PC-3 (cell line): ENCODE measurements at regions not wholly inside any gene's neighbourhood (a gene's known extent, or its start where the extent isn't known, plus 50 kb on each side); places are given as distances from the start of the nearest gene placed in this dataset.

Experiments
- ATAC-seq: fragments of 200-7000 bp; cut with Tn5 transposase; 2 replicates; pipeline ENCODE4 v1.9.1; 2020; ENCODE audit warnings: mild to moderate bottlenecking, moderate library complexity
- BruUV-seq: library from RNA; stranded (reverse); fragments of 400-500 nt; replicated peaks from 2 replicates; lab custom pipeline; 2021; lab: Mats Ljungman, UMichigan
- CTCF ChIA-PET: fragments of 300-600 bp; sonication (Branson Sonifier 250); formaldehyde crosslinking; loops from one replicate; lab custom pipeline; 2022; ENCODE audit warnings: antibody characterized with exemption; lab: Charles Lee
- POLR2A ChIA-PET: fragments of 300-600 bp; sonication (Branson Sonifier 250); formaldehyde crosslinking; loops from one replicate; lab custom pipeline; 2022; ENCODE audit warnings: antibody characterized with exemption; ENCODE audit not compliant: unreplicated experiment; lab: Charles Lee
- DNase-seq: peaks from one replicate; pipeline ENCODE4 v3.0.0-alpha.2; 2015
- H2AFZ ChIP-seq: fragments of 300-600 bp; sonication (generic); 2 replicates; pipeline ENCODE4 v1.6.0; 2016; ENCODE audit warnings: antibody characterized with exemption, low read length
- H3F3A ChIP-seq: fragments of 300-600 bp; sonication (generic); one replicate; pipeline ENCODE4 v1.6.0; 2017; ENCODE audit warnings: antibody characterized with exemption, low read length, control low read depth, mild to moderate bottlenecking; ENCODE audit not compliant: unreplicated experiment
- H3K27ac ChIP-seq: fragments of 300-600 bp; sonication (generic); 2 replicates; pipeline ENCODE4 v1.5.1; 2016; ENCODE audit warnings: mild to moderate bottlenecking, low read length
- H3K27me3 ChIP-seq: fragments of 300-600 bp; sonication (generic); 2 replicates; pipeline ENCODE4 v1.6.1; 2016; ENCODE audit warnings: low read length, mixed read lengths
- H3K36me3 ChIP-seq: fragments of 300-600 bp; sonication (generic); 2 replicates; pipeline ENCODE4 v1.6.1; 2016; ENCODE audit warnings: low read depth, mixed run types, low read length, mixed read lengths
- H3K4me1 ChIP-seq: fragments of 300-600 bp; sonication (generic); 2 replicates; pipeline ENCODE4 v1.5.1; 2016; ENCODE audit warnings: low read length; ENCODE audit not compliant: insufficient read depth
- H3K4me2 ChIP-seq: fragments of 300-600 bp; sonication (generic); 2 replicates; pipeline ENCODE4 v1.6.0; 2016; ENCODE audit warnings: low read length
- H3K4me3 ChIP-seq: fragments of 300-600 bp; sonication (generic); 2 replicates; pipeline ENCODE4 v1.5.1; 2016; ENCODE audit warnings: mild to moderate bottlenecking, low read length, mixed read lengths
- H3K79me2 ChIP-seq: fragments of 300-600 bp; sonication (generic); 2 replicates; pipeline ENCODE4 v1.6.1; 2017; ENCODE audit warnings: low read length, mixed read lengths
- H3K9ac ChIP-seq: fragments of 300-600 bp; sonication (generic); 2 replicates; pipeline ENCODE4 v1.6.0; 2016; ENCODE audit warnings: mild to moderate bottlenecking, low read length
- H3K9me2 ChIP-seq: fragments of 300-600 bp; sonication (generic); replicated peaks from 2 replicates; pipeline ENCODE4 v1.6.1; 2016; ENCODE audit warnings: mixed run types, low read length, mixed read lengths
- H3K9me3 ChIP-seq: fragments of 300-600 bp; sonication (generic); 2 replicates; pipeline ENCODE4 v1.6.1; 2016; ENCODE audit warnings: low read length, mixed read lengths
- H4K20me1 ChIP-seq: fragments of 300-600 bp; sonication (generic); 2 replicates; pipeline ENCODE4 v1.6.1; 2016; ENCODE audit warnings: low read length, mixed read lengths
- EZH2 ChIP-seq: fragments of 300-600 bp; sonication (generic); IDR thresholded peaks from one replicate; pipeline ENCODE4 v1.6.1; 2017; ENCODE audit warnings: antibody characterized with exemption, mild to moderate bottlenecking, low read length; ENCODE audit not compliant: unreplicated experiment
- EZH2phosphoT487 ChIP-seq: fragments of 300-600 bp; sonication (generic); IDR thresholded peaks from 2 replicates; pipeline ENCODE4 v1.6.1; 2018; ENCODE audit warnings: mild to moderate bottlenecking, antibody characterized with exemption, low read length, borderline replicate concordance
- intact Hi-C: fragments of 100-400 bp; cut with micrococcal nuclease; formaldehyde crosslinking; loops from 2 replicates; pipeline ENCODE4 v1.9.0; 2023
- TF ChIP-seq, protein P1 (sequence below): fragments of 300-600 bp; sonication (generic); conservative IDR thresholded peaks from 2 replicates; pipeline ENCODE4 v1.5.1; 2017; ENCODE audit warnings: antibody characterized with exemption, low read depth, mild to moderate bottlenecking, low read length

GRCh38 chr5:34599471-34600117, 56.5 kb upstream of the RAI14 start:
- DNase-seq (peak; percentile 34), ATAC-seq (no peak)
- Histone ChIP-seq H3K4me2 (peak overlapping the region; percentile 37), H3K9me2 (no peaks in the 10 kb centered on the region), H3F3A (peaks cover 6% of the 10 kb centered on the region), H4K20me1 (no peaks in the 10 kb centered on the region), H3K9me3 (no peaks in the 10 kb centered on the region), H3K27me3 (no peaks in the 10 kb centered on the region), H3K4me3 (no peak overlapping the region), H2AFZ (no peak overlapping the region), H3K36me3 (no peaks in the 10 kb centered on the region), H3K27ac (peak overlapping the region; percentile 81), H3K9ac (peak overlapping the region; percentile 46), H3K79me2 (no peaks in the 10 kb centered on the region), H3K4me1 (peaks cover 36% of the 10 kb centered on the region)
- intact Hi-C loops, result no loop called here
- ChIA-PET CTCF (no interaction called here), POLR2A (no interaction called here)
- TF ChIP-seq, protein P1, sequence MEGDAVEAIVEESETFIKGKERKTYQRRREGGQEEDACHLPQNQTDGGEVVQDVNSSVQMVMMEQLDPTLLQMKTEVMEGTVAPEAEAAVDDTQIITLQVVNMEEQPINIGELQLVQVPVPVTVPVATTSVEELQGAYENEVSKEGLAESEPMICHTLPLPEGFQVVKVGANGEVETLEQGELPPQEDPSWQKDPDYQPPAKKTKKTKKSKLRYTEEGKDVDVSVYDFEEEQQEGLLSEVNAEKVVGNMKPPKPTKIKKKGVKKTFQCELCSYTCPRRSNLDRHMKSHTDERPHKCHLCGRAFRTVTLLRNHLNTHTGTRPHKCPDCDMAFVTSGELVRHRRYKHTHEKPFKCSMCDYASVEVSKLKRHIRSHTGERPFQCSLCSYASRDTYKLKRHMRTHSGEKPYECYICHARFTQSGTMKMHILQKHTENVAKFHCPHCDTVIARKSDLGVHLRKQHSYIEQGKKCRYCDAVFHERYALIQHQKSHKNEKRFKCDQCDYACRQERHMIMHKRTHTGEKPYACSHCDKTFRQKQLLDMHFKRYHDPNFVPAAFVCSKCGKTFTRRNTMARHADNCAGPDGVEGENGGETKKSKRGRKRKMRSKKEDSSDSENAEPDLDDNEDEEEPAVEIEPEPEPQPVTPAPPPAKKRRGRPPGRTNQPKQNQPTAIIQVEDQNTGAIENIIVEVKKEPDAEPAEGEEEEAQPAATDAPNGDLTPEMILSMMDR, result no peak
- TF ChIP-seq EZH2phosphoT487 (no peak), EZH2 (no peak)
- no TSS peak for BruUV-seq

DNA sequence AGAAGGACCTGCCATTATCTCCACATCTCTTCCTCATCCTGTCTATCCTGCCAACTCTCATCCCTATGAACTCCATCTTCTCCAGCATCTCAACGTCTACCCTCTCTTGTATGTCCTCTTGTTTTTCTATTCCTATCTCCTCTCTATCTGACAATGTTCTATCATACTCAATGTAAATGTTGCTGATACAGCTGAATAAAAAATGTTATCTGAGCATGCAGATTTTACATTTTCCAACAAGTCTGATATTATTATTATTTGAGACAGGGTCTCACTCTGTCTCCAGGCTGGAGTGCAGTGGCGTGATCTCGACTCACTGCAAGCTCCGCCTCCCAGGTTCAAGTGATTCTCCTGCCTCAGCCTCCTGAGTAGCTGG, 56.0 kb upstream of the RAI14 start:
- intact Hi-C loops, result no loop called here
- peaks cover 6% of the 10 kb centered on the region for H3F3A ChIP-seq
- H3K9me2 ChIP-seq, result no peaks in the 10 kb centered on the region
- ChIA-PET POLR2A (no interaction called here), CTCF (no interaction called here)
- H4K20me1 ChIP-seq, result no peaks in the 10 kb centered on the region
- H3K79me2 ChIP-seq, result no peaks in the 10 kb centered on the region
- TF ChIP-seq EZH2phosphoT487 (no peak), EZH2 (no peak)
- TF ChIP-seq, protein P1, result no peak
- no peaks in the 10 kb centered on the region for H3K36me3 ChIP-seq
- no peak overlapping the region for H3K9ac ChIP-seq
- no peak overlapping the region for H3K4me3 ChIP-seq
- H3K27ac ChIP-seq, result peak overlapping the region; percentile 81
- no TSS peak for BruUV-seq
- no peak overlapping the region for H2AFZ ChIP-seq
- no peak overlapping the region for H3K4me2 ChIP-seq
- H3K27me3 ChIP-seq, result no peaks in the 10 kb centered on the region
- peaks cover 36% of the 10 kb centered on the region for H3K4me1 ChIP-seq
- no peak for DNase-seq
- no peaks in the 10 kb centered on the region for H3K9me3 ChIP-seq
- ATAC-seq, result no peak

DNA sequence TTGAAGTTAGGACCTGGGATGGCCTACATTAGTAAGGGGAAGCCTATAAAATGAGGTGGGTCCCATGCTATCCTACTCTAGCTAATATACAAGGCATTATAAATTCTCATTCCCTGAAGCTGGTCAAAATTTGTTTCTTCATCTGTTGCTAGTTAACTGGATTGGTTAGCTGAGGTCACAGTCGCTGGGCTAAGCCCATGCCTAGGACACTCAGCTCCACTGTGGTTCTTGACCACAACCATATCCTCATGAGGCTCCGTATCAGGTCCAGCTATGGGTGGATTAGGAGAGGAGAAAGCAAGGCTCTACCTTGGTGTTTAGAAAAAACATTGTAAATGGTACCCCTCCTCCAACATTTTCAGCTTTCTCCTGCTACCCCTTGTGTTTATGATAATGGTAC, 52.8 kb upstream of the RAI14 start:
- Histone ChIP-seq H3K36me3 (no peaks in the 10 kb centered on the region), H3K9me2 (no peaks in the 10 kb centered on the region), H3K27me3 (no peaks in the 10 kb centered on the region), H3K79me2 (no peaks in the 10 kb centered on the region), H3K9me3 (no peaks in the 10 kb centered on the region), H4K20me1 (no peaks in the 10 kb centered on the region), H3K9ac (no peak overlapping the region), H3K4me3 (no peak overlapping the region), H3F3A (peaks cover 7% of the 10 kb centered on the region), H3K27ac (no peak overlapping the region), H3K4me1 (peaks cover 31% of the 10 kb centered on the region), H3K4me2 (no peak overlapping the region), H2AFZ (no peak overlapping the region)
- ChIA-PET CTCF (no interaction called here), POLR2A (no interaction called here)
- intact Hi-C loops, result no loop called here
- no peak for ATAC-seq
- TF ChIP-seq, protein P1, result no peak
- no peak for TF ChIP-seq EZH2
- no peak for TF ChIP-seq EZH2phosphoT487
- DNase-seq, result no peak
- BruUV-seq, result no TSS peak
